IMR-90 (cell line): ENCODE measurements at regions not wholly inside any gene's neighbourhood (a gene's known extent, or its start where the extent isn't known, plus 50 kb on each side); places are given as distances from the start of the nearest gene placed in this dataset.

Source experiments
- ATAC-seq: fragments of 200-7000 bp; cut with Tn5 transposase; 2 replicates; pipeline ENCODE4 v1.9.1; 2020; ENCODE audit warnings: low read depth, mild to moderate bottlenecking, moderate library complexity
- BruUV-seq: library from RNA; stranded (reverse); fragments of 400-500 nt; replicated peaks from 2 replicates; lab custom pipeline; 2021; lab: Mats Ljungman, UMichigan
- CTCF ChIA-PET: fragments of 300-600 bp; formaldehyde crosslinking; extraction: SDS; loops from one replicate; lab custom pipeline; 2021; ENCODE audit warnings: antibody characterized with exemption; lab: Yijun Ruan, JAX
- POLR2A ChIA-PET: fragments of 300-600 bp; sonication (Branson Sonifier 250); formaldehyde crosslinking; loops from one replicate; lab custom pipeline; 2022; ENCODE audit warnings: antibody characterized with exemption; ENCODE audit not compliant: unreplicated experiment; lab: Charles Lee
- DNase-seq: peaks from one replicate; pipeline ENCODE4 v3.0.0; 2013
- H2AFZ ChIP-seq: replicated peaks from 2 replicates; pipeline ENCODE3; 2013; ENCODE audit warnings: low read length, mild to moderate bottlenecking; ENCODE audit not compliant: poor library complexity
- H2AK5ac ChIP-seq: 2 replicates; pipeline ENCODE4 v1.6.1; 2013; ENCODE audit warnings: low read depth, low read length, inconsistent platforms
- H2AK9ac ChIP-seq: replicated peaks from 2 replicates; pipeline ENCODE3; 2013; ENCODE audit warnings: mild to moderate bottlenecking, low read depth, low read length, moderate library complexity; ENCODE audit not compliant: poor library complexity
- H2BK120ac ChIP-seq: 2 replicates; pipeline ENCODE4 v1.6.1; 2013; ENCODE audit warnings: low read depth, low read length, inconsistent platforms
- H2BK15ac ChIP-seq: 3 replicates; pipeline ENCODE4 v1.6.1; 2013; ENCODE audit warnings: low read depth, low read length, inconsistent platforms
- H2BK20ac ChIP-seq: 2 replicates; pipeline ENCODE4 v1.6.1; 2013; ENCODE audit warnings: low read depth, mild to moderate bottlenecking, inconsistent platforms, low read length, moderate library complexity
- H2BK5ac ChIP-seq: 2 replicates; pipeline ENCODE4 v1.6.1; 2013; ENCODE audit warnings: mild to moderate bottlenecking, low read depth, low read length, inconsistent platforms; ENCODE audit not compliant: poor library complexity, severe bottlenecking
- H3K14ac ChIP-seq: replicated peaks from 2 replicates; pipeline ENCODE4 v1.6.1; 2013; ENCODE audit warnings: low read depth, low read length, inconsistent platforms
- H3K18ac ChIP-seq: 2 replicates; pipeline ENCODE4 v1.6.1; 2013; ENCODE audit warnings: low read depth, low read length, control low read depth
- H3K23ac ChIP-seq: 2 replicates; pipeline ENCODE4 v1.6.1; 2013; ENCODE audit warnings: low read depth, low read length, inconsistent platforms
- H3K27ac ChIP-seq: 2 replicates; pipeline ENCODE4 v1.5.1; 2013; ENCODE audit warnings: mild to moderate bottlenecking, control low read depth, low read length; ENCODE audit not compliant: insufficient read depth
- H3K27me3 ChIP-seq: 2 replicates; pipeline ENCODE4 v1.6.1; 2013; ENCODE audit warnings: low read length; ENCODE audit not compliant: control insufficient read depth, insufficient read depth
- H3K36me3 ChIP-seq: 2 replicates; pipeline ENCODE4 v1.6.1; 2013; ENCODE audit warnings: low read length, mixed read lengths; ENCODE audit not compliant: control insufficient read depth, insufficient read depth
- H3K4ac ChIP-seq: 2 replicates; pipeline ENCODE4 v1.6.1; 2013; ENCODE audit warnings: low read depth, low read length, inconsistent platforms
- H3K4me1 ChIP-seq: 2 replicates; pipeline ENCODE4 v1.6.1; 2013; ENCODE audit warnings: low read length, mixed read lengths; ENCODE audit not compliant: control insufficient read depth, insufficient read depth
- H3K4me2 ChIP-seq: 2 replicates; pipeline ENCODE4 v1.6.1; 2013; ENCODE audit warnings: low read depth, mild to moderate bottlenecking, control low read depth, low read length, moderate library complexity
- H3K4me3 ChIP-seq: 2 replicates; pipeline ENCODE4 v1.5.1; 2013; ENCODE audit warnings: low read depth, mild to moderate bottlenecking, control low read depth, low read length, moderate library complexity; ENCODE audit not compliant: insufficient read depth
- H3K56ac ChIP-seq: 2 replicates; pipeline ENCODE4 v1.6.1; 2013; ENCODE audit warnings: low read length, inconsistent platforms; ENCODE audit not compliant: insufficient read depth; ENCODE audit errors: extremely low read depth
- H3K79me1 ChIP-seq, 2 experiments: 2 replicates each; pipeline ENCODE4 v1.6.1; 2013; ENCODE audit warnings: low read length in 2 of 2, inconsistent platforms in 1 of 2, low read depth in 1 of 2
- H3K9ac ChIP-seq: 2 replicates; pipeline ENCODE4 v1.6.1; 2013; ENCODE audit warnings: low read depth, low read length, control low read depth
- H3K9me1 ChIP-seq: 2 replicates; pipeline ENCODE4 v1.6.1; 2013; ENCODE audit warnings: low read length, inconsistent platforms; ENCODE audit not compliant: insufficient read depth
- H3K9me3 ChIP-seq: 2 replicates; pipeline ENCODE4 v1.6.1; 2013; ENCODE audit warnings: low read length; ENCODE audit not compliant: control insufficient read depth, insufficient read depth
- H4K20me1 ChIP-seq: 2 replicates; pipeline ENCODE4 v1.6.1; 2013; ENCODE audit warnings: low read length, inconsistent platforms; ENCODE audit not compliant: insufficient read depth
- H4K5ac ChIP-seq: 2 replicates; pipeline ENCODE4 v1.6.1; 2013; ENCODE audit warnings: mild to moderate bottlenecking, low read depth, low read length, control low read depth
- H4K8ac ChIP-seq, 2 experiments: 2 replicates each; pipeline ENCODE4 v1.6.1; 2013; ENCODE audit warnings: low read depth in 2 of 2, low read length in 2 of 2, control low read depth in 1 of 2, inconsistent platforms in 1 of 2
- H4K91ac ChIP-seq: 2 replicates; pipeline ENCODE4 v1.6.1; 2013; ENCODE audit warnings: low read depth, low read length, inconsistent platforms; ENCODE audit not compliant: insufficient read depth
- ELK1 ChIP-seq: fragments of 150-350 bp; IDR thresholded peaks from 2 replicates; pipeline ENCODE4 v1.6.1; 2016; ENCODE audit warnings: low read depth, mild to moderate bottlenecking, low read length, moderate library complexity, borderline replicate concordance
- MAZ ChIP-seq: IDR thresholded peaks from 2 replicates; pipeline ENCODE4 v1.6.1; 2012; ENCODE audit warnings: low read depth, mild to moderate bottlenecking, low read length, improper control_type of control experiment, moderate library complexity, borderline replicate concordance
- POLR2A ChIP-seq: IDR thresholded peaks from 2 replicates; pipeline ENCODE4 v1.6.1; 2012; ENCODE audit warnings: mild to moderate bottlenecking, low read depth, low read length
- SMC3 ChIP-seq: fragments of 150-350 bp; IDR thresholded peaks from 2 replicates; pipeline ENCODE4 v1.6.1; 2016; ENCODE audit warnings: low read depth, mild to moderate bottlenecking, antibody characterized with exemption, low read length, moderate library complexity
- WGBS, 2 experiments: methylation state at CpG; one replicate each; pipeline versions ENCODE4 v1.1.5 to v1.1.7; 2013; ENCODE audit warnings: missing lambda C conversion rate in 2 of 2; ENCODE audit not compliant: insufficient read length in 1 of 2; ENCODE audit errors: extremely low coverage in 2 of 2; 5-methylcytosine and 5-hydroxymethylcytosine counted together
- dilution Hi-C: fragments of 300-500 bp; cut with HindIII; formaldehyde crosslinking; loops from one replicate; pipeline ENCODE4 v1.14.3; 2018; ENCODE audit warnings: low sequenced_read_pairs; ENCODE audit not compliant: unreplicated experiment
- in situ Hi-C: fragments of 300-500 bp; cut with MboI; formaldehyde crosslinking; loops from 3 replicates; pipeline ENCODE4 v1.14.3; 2019; ENCODE audit warnings: low sequenced_read_pairs, inconsistent platforms, mixed read lengths
- intact Hi-C: fragments of 100-400 bp; cut with micrococcal nuclease; formaldehyde crosslinking; loops from 2 replicates; pipeline ENCODE4 v1.10.0; 2022

- 0% methylated on average over 3 of the region's 29 CpGs; no CpG with 5 or more reads in 1 of the 2 experiments for WGBS, 2 experiments
- no peak overlapping the region for H4K91ac ChIP-seq
- no peak overlapping the region for H2BK5ac ChIP-seq
- CTCF ChIA-PET, result interaction anchor here (1.2 kb wide), 1 partner anchor 9 kb away, joined by 3 read pairs; no protein-coding TSS in a partner anchor
- H3K4ac ChIP-seq, result peak overlapping the region; percentile 17; the same call in 1 of the 2 replicates
- peak; percentile 100 for ATAC-seq
- dilution Hi-C loops, result no loop called here
- no peak overlapping the region for H4K5ac ChIP-seq
- no peak overlapping the region for H3K14ac ChIP-seq
- H3K9me3 ChIP-seq, result no peaks in the 10 kb centered on the region
- H3K36me3 ChIP-seq, result no peaks in the 10 kb centered on the region
- no peak overlapping the region for H2BK15ac ChIP-seq
- no peak overlapping the region for H4K8ac ChIP-seq
- H3K9ac ChIP-seq, result no peak overlapping the region
- peak overlapping the region; percentile 9; the same call in 1 of the 2 replicates for H3K4me3 ChIP-seq
- H3K4me1 ChIP-seq, result peaks cover 3% of the 10 kb centered on the region; the same call in 1 of the 2 replicates
- H3K27ac ChIP-seq, result no peak overlapping the region
- 0 out of 2 replicates have a peak overlapping the region, but pooled peaks have one; percentile 11 for H3K23ac ChIP-seq
- in situ Hi-C loops, result no loop called here
- peak overlapping the region; percentile 66 for H2AK9ac ChIP-seq
- H3K79me1 ChIP-seq, result no peaks in the 10 kb centered on the region
- no peak overlapping the region for H3K18ac ChIP-seq
- peak overlapping the region; percentile 73 for H3K4me2 ChIP-seq
- no TSS peak for BruUV-seq
- peak overlapping the region; percentile 84 for H2AFZ ChIP-seq
- no peak overlapping the region for H3K56ac ChIP-seq
- intact Hi-C loops, result loop anchor here (5.0 kb wide), 1 partner anchor 516 kb away; no protein-coding TSS in a partner anchor
- POLR2A ChIA-PET, result no interaction called here
- peak; percentile 76 for DNase-seq
- no peak overlapping the region for H2AK5ac ChIP-seq
- no peak overlapping the region; the same call in 1 of the 2 replicates for H2BK120ac ChIP-seq
- peaks cover 6% of the 10 kb centered on the region for H3K27me3 ChIP-seq
- H4K20me1 ChIP-seq, result no peaks in the 10 kb centered on the region
- H2BK20ac ChIP-seq, result no peak overlapping the region
- no peaks in the 10 kb centered on the region for H3K9me1 ChIP-seq
- TF ChIP-seq MAZ (peak; percentile 24; the same call in 1 of the 2 replicates), POLR2A (no peak), ELK1 (no peak), SMC3 (no peak)
These were observed 256.6 kb upstream of the GLI3 start for GRCh38 chr7:42493436-42494198.
